KMS-11 (cell line): ENCODE measurements at regions not wholly inside any gene's neighbourhood (a gene's known extent, or its start where the extent isn't known, plus 50 kb on each side); places are given as distances from the start of the nearest gene placed in this dataset.

Experiments used
- H2AFZ ChIP-seq: fragments of 200-600 bp; sonication (generic); 2 replicates; pipeline ENCODE4 v1.6.1; 2016; ENCODE audit warnings: antibody characterized with exemption, mixed run types, low read depth
- H3K27ac ChIP-seq: fragments of 200-600 bp; sonication (generic); 2 replicates; pipeline ENCODE4 v1.6.1; 2016; ENCODE audit warnings: mild to moderate bottlenecking, mixed run types
- H3K27me3 ChIP-seq: fragments of 200-600 bp; sonication (generic); 2 replicates; pipeline ENCODE4 v1.6.1; 2017; ENCODE audit warnings: mild to moderate bottlenecking, low read depth, mixed run types, moderate library complexity; ENCODE audit not compliant: insufficient read depth
- H3K36me3 ChIP-seq: fragments of 200-600 bp; sonication (generic); 2 replicates; pipeline ENCODE4 v1.6.1; 2017; ENCODE audit warnings: mild to moderate bottlenecking, mixed run types; ENCODE audit not compliant: insufficient read depth
- H3K4me1 ChIP-seq: fragments of 200-600 bp; sonication (generic); 2 replicates; pipeline ENCODE4 v1.6.1; 2016; ENCODE audit warnings: mild to moderate bottlenecking, low read depth, mixed run types; ENCODE audit not compliant: poor library complexity, severe bottlenecking
- H3K4me2 ChIP-seq: fragments of 200-600 bp; sonication (generic); 2 replicates; pipeline ENCODE4 v1.7.0; 2016; ENCODE audit warnings: mild to moderate bottlenecking, mixed run types
- H3K4me3 ChIP-seq: fragments of 200-600 bp; sonication (generic); IDR thresholded peaks from 2 replicates; pipeline ENCODE4 v1.6.1; 2017; ENCODE audit warnings: low read depth, low read length, mixed read lengths; ENCODE audit not compliant: insufficient read depth
- H3K79me2 ChIP-seq: fragments of 200-600 bp; sonication (generic); 2 replicates; pipeline ENCODE4 v1.6.1; 2016; ENCODE audit warnings: low read depth, mixed run types; ENCODE audit not compliant: insufficient read depth
- H3K9ac ChIP-seq: fragments of 200-600 bp; sonication (generic); 2 replicates; pipeline ENCODE4 v1.6.1; 2016; ENCODE audit warnings: mild to moderate bottlenecking, mixed run types
- H4K20me1 ChIP-seq: fragments of 200-600 bp; sonication (generic); 2 replicates; pipeline ENCODE4 v1.6.1; 2016; ENCODE audit warnings: mild to moderate bottlenecking, mixed run types; ENCODE audit not compliant: insufficient read depth
- CTCF ChIP-seq: fragments of 200-600 bp; sonication (generic); conservative IDR thresholded peaks from 2 replicates; pipeline ENCODE4 v1.6.1; 2017; ENCODE audit warnings: low read depth, mild to moderate bottlenecking, antibody characterized with exemption, low read length, moderate library complexity, mixed read lengths

GRCh38 chr18:53702480-53702879, 522.0 kb downstream of the MBD2 start:
- no peak overlapping the region for H3K4me3 ChIP-seq

DNA sequence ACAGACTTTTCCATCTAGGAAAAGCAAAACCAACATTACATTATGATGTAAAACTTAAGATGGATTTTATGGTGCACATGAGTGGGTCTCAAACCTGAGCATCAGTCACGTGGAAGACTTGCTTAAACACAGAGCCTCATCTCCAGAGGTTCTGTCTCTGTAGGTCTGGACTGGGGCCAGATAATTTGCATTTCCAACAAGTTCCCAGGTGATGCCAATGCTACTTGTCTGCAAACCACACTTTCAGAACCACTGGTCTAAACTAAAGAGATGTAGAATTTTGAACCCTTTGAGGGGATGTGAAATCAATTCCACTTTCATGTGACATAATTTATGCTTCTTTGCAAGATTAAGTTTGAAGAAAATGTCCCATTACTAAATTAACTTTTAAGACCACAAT, 522.8 kb downstream of the MBD2 start:
- Histone ChIP-seq H3K4me2 (peak overlapping the region; percentile 59), H3K9ac (no peak overlapping the region), H3K27me3 (no peaks in the 10 kb centered on the region), H3K4me1 (peaks cover 53% of the 10 kb centered on the region), H3K4me3 (no peak overlapping the region), H3K27ac (no peak overlapping the region), H3K36me3 (no peaks in the 10 kb centered on the region), H4K20me1 (no peaks in the 10 kb centered on the region), H2AFZ (no peak overlapping the region), H3K79me2 (no peaks in the 10 kb centered on the region)
- no peak for TF ChIP-seq CTCF

More at GRCh38 chr18:53702480-53702879, 522.0 kb downstream of the MBD2 start:
- peak overlapping the region; percentile 59 for H3K4me2 ChIP-seq
- H3K27me3 ChIP-seq: no peaks in the 10 kb centered on the region
- no peak overlapping the region for H2AFZ ChIP-seq
- TF ChIP-seq CTCF: no peak
- H4K20me1 ChIP-seq: no peaks in the 10 kb centered on the region
- no peaks in the 10 kb centered on the region for H3K79me2 ChIP-seq
- no peaks in the 10 kb centered on the region for H3K36me3 ChIP-seq
- H3K27ac ChIP-seq: peak overlapping the region; percentile 4; the same call in 1 of the 2 replicates
- H3K9ac ChIP-seq: no peak overlapping the region
- peaks cover 53% of the 10 kb centered on the region for H3K4me1 ChIP-seq

GRCh38 chr18:53698907-53699306, 525.6 kb downstream of the MBD2 start:
- no peak overlapping the region for H3K9ac ChIP-seq
- H3K4me2 ChIP-seq: no peak overlapping the region
- H4K20me1 ChIP-seq: no peaks in the 10 kb centered on the region
- TF ChIP-seq CTCF: peak; percentile 73
- H3K27me3 ChIP-seq: no peaks in the 10 kb centered on the region
- peaks cover 52% of the 10 kb centered on the region for H3K4me1 ChIP-seq
- H3K27ac ChIP-seq: no peak overlapping the region
- H3K4me3 ChIP-seq: no peak overlapping the region
- no peaks in the 10 kb centered on the region for H3K79me2 ChIP-seq
- no peaks in the 10 kb centered on the region for H3K36me3 ChIP-seq
- H2AFZ ChIP-seq: no peak overlapping the region; the same call in 1 of the 2 replicates

DNA sequence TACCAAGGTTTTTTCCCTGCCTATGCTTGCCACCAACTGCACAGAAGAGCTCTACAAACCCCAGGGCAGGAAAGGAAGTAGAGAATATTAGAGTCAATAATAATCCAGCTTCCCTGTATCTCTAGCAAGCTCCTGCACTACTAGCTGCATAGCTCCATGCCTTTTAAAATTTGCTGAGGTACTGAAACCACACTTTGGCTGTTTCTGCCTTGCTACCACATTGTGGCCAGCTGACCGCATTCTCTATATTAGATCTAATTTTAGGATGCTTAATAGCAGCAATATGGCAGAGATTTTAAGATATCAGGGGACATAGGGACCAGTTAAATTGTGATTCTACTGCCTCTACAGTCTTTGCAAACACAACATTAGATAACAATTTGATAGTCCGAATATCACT, 534.6 kb downstream of the MBD2 start:
- Histone ChIP-seq H3K79me2 (no peaks in the 10 kb centered on the region), H3K4me1 (peaks cover 38% of the 10 kb centered on the region), H3K4me2 (peak overlapping the region; percentile 79), H4K20me1 (no peaks in the 10 kb centered on the region), H3K9ac (no peak overlapping the region), H3K36me3 (no peaks in the 10 kb centered on the region), H2AFZ (no peak overlapping the region), H3K27me3 (no peaks in the 10 kb centered on the region), H3K27ac (peak overlapping the region; percentile 4; the same call in 1 of the 2 replicates), H3K4me3 (no peak overlapping the region)
- no peak for TF ChIP-seq CTCF
